ENCODE measurements at regions not wholly inside any gene's neighbourhood (a gene's known extent, or its start where the extent isn't known, plus 50 kb on each side); places are given as distances from the start of the nearest gene placed in this dataset.
"Not testable (repeated sequence)": the region's sequence is repeated elsewhere in the genome, so short reads cannot be mapped to it uniquely, and the experiment has no call there.

DNA sequence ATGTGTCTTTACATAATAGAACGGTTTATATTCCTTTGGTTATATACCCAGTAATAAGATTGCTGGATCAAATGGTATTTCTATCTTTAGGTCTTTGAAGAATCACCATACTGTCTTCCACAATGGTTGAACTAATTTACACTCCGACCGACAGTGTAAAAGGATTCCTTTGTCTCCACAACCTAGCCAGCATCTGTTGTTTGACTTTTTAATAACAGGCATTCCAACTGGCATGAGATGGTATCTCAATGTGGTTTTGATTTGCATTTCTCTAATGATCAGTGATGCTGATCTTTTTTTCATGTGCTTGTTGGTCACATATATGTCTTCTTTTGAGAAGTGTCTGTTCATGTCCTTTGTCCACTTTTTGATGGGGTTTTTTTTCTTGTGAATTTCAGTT lies 319.7 kb upstream of the IRAK1BP1 start:
- H3K9me3 ChIP-seq; H3K4me3 ChIP-seq (ENCODE audit: low read depth in 2 of 2, low read length in 1 of 2); CTCF ChIA-PET; H3K79me2 ChIP-seq (ENCODE audit: insufficient read depth); H3K27ac ChIP-seq (ENCODE audit: low read depth in 2 of 2, low read length in 1 of 2); DNase-seq; H3K4me1 ChIP-seq (ENCODE audit: control insufficient read depth in 1 of 2, insufficient read depth in 2 of 2, low read depth in 1 of 2, low read length in 1 of 2); H3K9ac ChIP-seq; H3K27me3 ChIP-seq (ENCODE audit: insufficient read depth); H3K36me3 ChIP-seq (replicated peaks in 1 of 2; ENCODE audit: control insufficient read depth in 1 of 2, insufficient read depth in 2 of 2, low read length in 1 of 2); H2AFZ ChIP-seq (ENCODE audit: low read depth); H3F3A ChIP-seq (replicated peaks; ENCODE audit: insufficient read depth); H3K4me2 ChIP-seq; H3K9me2 ChIP-seq; POLR2A ChIA-PET; H4K20me1 ChIP-seq (ENCODE audit: insufficient read depth): not testable (repeated sequence)
- 75% methylated on average over 3 of the region's 3 CpGs for WGBS (ENCODE audit: low lambda C conversion rate)
- TF ChIP-seq TCF12 (IDR thresholded peaks at IDR 0.05) = peak; percentile 15; the same call in 1 of the 2 replicates

DNA sequence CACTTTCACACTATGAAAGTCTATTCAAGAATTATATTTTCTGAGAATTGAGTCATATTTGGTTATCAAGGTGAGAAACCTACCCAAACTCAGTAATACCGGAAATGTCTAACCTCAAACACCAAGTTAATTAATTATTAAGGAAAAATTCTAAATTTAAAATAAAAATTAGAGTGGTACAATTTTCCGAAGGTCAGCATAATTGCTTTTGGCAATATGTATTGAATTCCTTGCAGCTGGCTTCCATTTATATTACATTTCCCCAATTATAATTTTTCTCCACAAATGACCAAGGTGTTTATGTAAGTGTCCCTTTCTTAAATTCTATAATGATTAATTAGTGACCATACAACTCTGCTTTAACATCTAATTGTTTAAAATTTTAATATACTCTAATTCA lies 316.0 kb upstream of the IRAK1BP1 start:
- H2AFZ ChIP-seq (ENCODE audit: low read depth) = no peak overlapping the region
- H3K4me2 ChIP-seq = no peak overlapping the region
- no peaks in the 10 kb centered on the region for H3K79me2 ChIP-seq (ENCODE audit: insufficient read depth)
- no peaks in the 10 kb centered on the region for H3F3A ChIP-seq (replicated peaks; ENCODE audit: insufficient read depth)
- TF ChIP-seq, protein P1, sequence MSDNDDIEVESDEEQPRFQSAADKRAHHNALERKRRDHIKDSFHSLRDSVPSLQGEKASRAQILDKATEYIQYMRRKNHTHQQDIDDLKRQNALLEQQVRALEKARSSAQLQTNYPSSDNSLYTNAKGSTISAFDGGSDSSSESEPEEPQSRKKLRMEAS (IDR thresholded peaks at IDR 0.05; ENCODE audit: low read depth) = no peak
- no peak for TF ChIP-seq RFX5 (IDR thresholded peaks at IDR 0.05; ENCODE audit: low read length)
- TF ChIP-seq, protein P2, sequence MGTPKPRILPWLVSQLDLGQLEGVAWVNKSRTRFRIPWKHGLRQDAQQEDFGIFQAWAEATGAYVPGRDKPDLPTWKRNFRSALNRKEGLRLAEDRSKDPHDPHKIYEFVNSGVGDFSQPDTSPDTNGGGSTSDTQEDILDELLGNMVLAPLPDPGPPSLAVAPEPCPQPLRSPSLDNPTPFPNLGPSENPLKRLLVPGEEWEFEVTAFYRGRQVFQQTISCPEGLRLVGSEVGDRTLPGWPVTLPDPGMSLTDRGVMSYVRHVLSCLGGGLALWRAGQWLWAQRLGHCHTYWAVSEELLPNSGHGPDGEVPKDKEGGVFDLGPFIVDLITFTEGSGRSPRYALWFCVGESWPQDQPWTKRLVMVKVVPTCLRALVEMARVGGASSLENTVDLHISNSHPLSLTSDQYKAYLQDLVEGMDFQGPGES (IDR thresholded peaks at IDR 0.05; ENCODE audit: low read depth, low read length) = no peak
- no peak for TF ChIP-seq TAF1 (IDR thresholded peaks at IDR 0.05; ENCODE audit: borderline replicate concordance, low read depth, low read length)
- no peak for TF ChIP-seq RCOR1 (IDR thresholded peaks at IDR 0.05; ENCODE audit: low read length)
- TF ChIP-seq, protein P3, sequence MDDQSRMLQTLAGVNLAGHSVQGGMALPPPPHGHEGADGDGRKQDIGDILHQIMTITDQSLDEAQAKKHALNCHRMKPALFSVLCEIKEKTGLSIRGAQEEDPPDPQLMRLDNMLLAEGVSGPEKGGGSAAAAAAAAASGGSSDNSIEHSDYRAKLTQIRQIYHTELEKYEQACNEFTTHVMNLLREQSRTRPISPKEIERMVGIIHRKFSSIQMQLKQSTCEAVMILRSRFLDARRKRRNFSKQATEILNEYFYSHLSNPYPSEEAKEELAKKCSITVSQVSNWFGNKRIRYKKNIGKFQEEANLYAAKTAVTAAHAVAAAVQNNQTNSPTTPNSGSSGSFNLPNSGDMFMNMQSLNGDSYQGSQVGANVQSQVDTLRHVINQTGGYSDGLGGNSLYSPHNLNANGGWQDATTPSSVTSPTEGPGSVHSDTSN (IDR thresholded peaks at IDR 0.05) = no peak
- no peak for TF ChIP-seq GABPA (IDR thresholded peaks at IDR 0.05; ENCODE audit: low read depth)
- TF ChIP-seq, protein P4, sequence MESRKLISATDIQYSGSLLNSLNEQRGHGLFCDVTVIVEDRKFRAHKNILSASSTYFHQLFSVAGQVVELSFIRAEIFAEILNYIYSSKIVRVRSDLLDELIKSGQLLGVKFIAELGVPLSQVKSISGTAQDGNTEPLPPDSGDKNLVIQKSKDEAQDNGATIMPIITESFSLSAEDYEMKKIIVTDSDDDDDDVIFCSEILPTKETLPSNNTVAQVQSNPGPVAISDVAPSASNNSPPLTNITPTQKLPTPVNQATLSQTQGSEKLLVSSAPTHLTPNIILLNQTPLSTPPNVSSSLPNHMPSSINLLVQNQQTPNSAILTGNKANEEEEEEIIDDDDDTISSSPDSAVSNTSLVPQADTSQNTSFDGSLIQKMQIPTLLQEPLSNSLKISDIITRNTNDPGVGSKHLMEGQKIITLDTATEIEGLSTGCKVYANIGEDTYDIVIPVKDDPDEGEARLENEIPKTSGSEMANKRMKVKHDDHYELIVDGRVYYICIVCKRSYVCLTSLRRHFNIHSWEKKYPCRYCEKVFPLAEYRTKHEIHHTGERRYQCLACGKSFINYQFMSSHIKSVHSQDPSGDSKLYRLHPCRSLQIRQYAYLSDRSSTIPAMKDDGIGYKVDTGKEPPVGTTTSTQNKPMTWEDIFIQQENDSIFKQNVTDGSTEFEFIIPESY (IDR thresholded peaks at IDR 0.05; ENCODE audit: borderline replicate concordance, low read depth) = no peak
- TF ChIP-seq, protein P5, sequence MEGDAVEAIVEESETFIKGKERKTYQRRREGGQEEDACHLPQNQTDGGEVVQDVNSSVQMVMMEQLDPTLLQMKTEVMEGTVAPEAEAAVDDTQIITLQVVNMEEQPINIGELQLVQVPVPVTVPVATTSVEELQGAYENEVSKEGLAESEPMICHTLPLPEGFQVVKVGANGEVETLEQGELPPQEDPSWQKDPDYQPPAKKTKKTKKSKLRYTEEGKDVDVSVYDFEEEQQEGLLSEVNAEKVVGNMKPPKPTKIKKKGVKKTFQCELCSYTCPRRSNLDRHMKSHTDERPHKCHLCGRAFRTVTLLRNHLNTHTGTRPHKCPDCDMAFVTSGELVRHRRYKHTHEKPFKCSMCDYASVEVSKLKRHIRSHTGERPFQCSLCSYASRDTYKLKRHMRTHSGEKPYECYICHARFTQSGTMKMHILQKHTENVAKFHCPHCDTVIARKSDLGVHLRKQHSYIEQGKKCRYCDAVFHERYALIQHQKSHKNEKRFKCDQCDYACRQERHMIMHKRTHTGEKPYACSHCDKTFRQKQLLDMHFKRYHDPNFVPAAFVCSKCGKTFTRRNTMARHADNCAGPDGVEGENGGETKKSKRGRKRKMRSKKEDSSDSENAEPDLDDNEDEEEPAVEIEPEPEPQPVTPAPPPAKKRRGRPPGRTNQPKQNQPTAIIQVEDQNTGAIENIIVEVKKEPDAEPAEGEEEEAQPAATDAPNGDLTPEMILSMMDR (IDR thresholded peaks at IDR 0.05) = no peak
- no peak for TF ChIP-seq SMC3 (IDR thresholded peaks at IDR 0.05; ENCODE audit: low read depth, low read length)
- TF ChIP-seq RXRA (IDR thresholded peaks at IDR 0.05; ENCODE audit: borderline replicate concordance, low read depth) = no peak
- TF ChIP-seq POLR2AphosphoS5 (IDR thresholded peaks at IDR 0.05; ENCODE audit: low read depth, low read length) = no peak
- TF ChIP-seq FOXJ3 (CRISPR knock-in tag; IDR thresholded peaks at IDR 0.05) = no peak
- TF ChIP-seq JUND (IDR thresholded peaks at IDR 0.05) = no peak
- no peak for TF ChIP-seq ELF1 (IDR thresholded peaks at IDR 0.05)
- no peak for TF ChIP-seq TCF12 (IDR thresholded peaks at IDR 0.05)
- TF ChIP-seq NRF1 (IDR thresholded peaks at IDR 0.05; ENCODE audit: low read depth, low read length) = no peak
- no peak for TF ChIP-seq EZH2phosphoT487 (IDR thresholded peaks at IDR 0.05; ENCODE audit: borderline replicate concordance, low read depth)
- no peak for TF ChIP-seq NFIC (IDR thresholded peaks at IDR 0.05; ENCODE audit: borderline replicate concordance)
- ChIA-PET CTCF (no interaction called here), POLR2A (no interaction called here)
- no peaks in the 10 kb centered on the region for H4K20me1 ChIP-seq (ENCODE audit: insufficient read depth)
- no peaks in the 10 kb centered on the region for H3K9me2 ChIP-seq
- H3K9me3 ChIP-seq = peaks cover 4% of the 10 kb centered on the region; the same call in 1 of the 2 replicates
- H3K27me3 ChIP-seq (ENCODE audit: insufficient read depth) = no peaks in the 10 kb centered on the region
- DNase-seq = no peak
- H3K9ac ChIP-seq = no peak overlapping the region
- H3K4me3 ChIP-seq (ENCODE audit: low read depth in 2 of 2, low read length in 1 of 2) = no peak overlapping the region
- H3K4me1 ChIP-seq (ENCODE audit: control insufficient read depth in 1 of 2, insufficient read depth in 2 of 2, low read depth in 1 of 2, low read length in 1 of 2) = no peaks in the 10 kb centered on the region
- H3K36me3 ChIP-seq (replicated peaks in 1 of 2; ENCODE audit: control insufficient read depth in 1 of 2, insufficient read depth in 2 of 2, low read length in 1 of 2) = peaks cover 0 to 5% of the 10 kb centered on the region in 2 experiments
- WGBS (ENCODE audit: low lambda C conversion rate) = 78% methylated on average over 2 of the region's 2 CpGs
- H3K27ac ChIP-seq (ENCODE audit: low read depth in 2 of 2, low read length in 1 of 2) = no peak overlapping the region
